ENCODE measurements at regions not wholly inside any gene's neighbourhood (a gene's known extent, or its start where the extent isn't known, plus 50 kb on each side); places are given as distances from the start of the nearest gene placed in this dataset.

- H3K4me3 Mint-ChIP-seq, result no peak overlapping the region
- H3K27me3 Mint-ChIP-seq (ENCODE audit: low read depth), result peaks cover under 1% of the 10 kb centered on the region
- no peaks in the 10 kb centered on the region for H3K36me3 Mint-ChIP-seq (ENCODE audit: insufficient read depth)
- no peaks in the 10 kb centered on the region for H3K4me1 Mint-ChIP-seq (ENCODE audit: low read depth)
- H3K9me3 Mint-ChIP-seq, result no peaks in the 10 kb centered on the region
- ATAC-seq, result no peak
- no peak for DNase-seq
These were observed 328.8 kb downstream of the MAN2A1 start for GRCh38 chr5:110018509-110018908.

GRCh38 chr5:110019119-110019518, 329.4 kb downstream of the MAN2A1 start:
- Mint-ChIP-seq H3K4me1 (ENCODE audit: low read depth) (no peaks in the 10 kb centered on the region), H3K4me3 (no peak overlapping the region), H3K27me3 (ENCODE audit: low read depth) (no peaks in the 10 kb centered on the region), H3K9me3 (no peaks in the 10 kb centered on the region), H3K36me3 (ENCODE audit: insufficient read depth) (no peaks in the 10 kb centered on the region)
- ATAC-seq, result no peak
- DNase-seq, result no peak

GRCh38 chr5:110019780-110020179, 330.1 kb downstream of the MAN2A1 start:
- no peak for ATAC-seq
- Mint-ChIP-seq H3K27me3 (ENCODE audit: low read depth) (no peaks in the 10 kb centered on the region), H3K9me3 (no peaks in the 10 kb centered on the region), H3K4me3 (no peak overlapping the region), H3K4me1 (ENCODE audit: low read depth) (no peaks in the 10 kb centered on the region), H3K36me3 (ENCODE audit: insufficient read depth) (no peaks in the 10 kb centered on the region)
- DNase-seq, result no peak

GRCh38 chr5:110021251-110021650, 331.5 kb downstream of the MAN2A1 start:
- Mint-ChIP-seq H3K36me3 (ENCODE audit: insufficient read depth) (no peaks in the 10 kb centered on the region), H3K9me3 (no peaks in the 10 kb centered on the region), H3K4me3 (no peak overlapping the region), H3K4me1 (ENCODE audit: low read depth) (no peaks in the 10 kb centered on the region), H3K27me3 (ENCODE audit: low read depth) (no peaks in the 10 kb centered on the region)
- ATAC-seq (no peak), DNase-seq (no peak)

GRCh38 chr5:110025160-110025559, 335.4 kb downstream of the MAN2A1 start:
- DNase-seq (no peak), ATAC-seq (no peak)
- Mint-ChIP-seq H3K4me3 (no peak overlapping the region), H3K36me3 (ENCODE audit: insufficient read depth) (no peaks in the 10 kb centered on the region), H3K4me1 (ENCODE audit: low read depth) (peaks cover 8% of the 10 kb centered on the region), H3K9me3 (peaks cover 5% of the 10 kb centered on the region), H3K27me3 (ENCODE audit: low read depth) (no peaks in the 10 kb centered on the region)

- Mint-ChIP-seq H3K9me3 (peaks cover 5% of the 10 kb centered on the region), H3K4me3 (no peak overlapping the region), H3K4me1 (ENCODE audit: low read depth) (peaks cover 22% of the 10 kb centered on the region), H3K27me3 (ENCODE audit: low read depth) (no peaks in the 10 kb centered on the region), H3K36me3 (ENCODE audit: insufficient read depth) (no peaks in the 10 kb centered on the region)
- ATAC-seq, result peak in 1 of 2 donors; percentile 56
- DNase-seq, result no peak
These were observed 338.0 kb downstream of the MAN2A1 start for GRCh38 chr5:110027527-110028322.

GRCh38 chr5:110031402-110032140, 341.8 kb downstream of the MAN2A1 start:
- DNase-seq, result no peak
- Mint-ChIP-seq H3K27me3 (ENCODE audit: low read depth) (no peaks in the 10 kb centered on the region), H3K4me1 (ENCODE audit: low read depth) (peaks cover 22% of the 10 kb centered on the region), H3K9me3 (peaks cover 4% of the 10 kb centered on the region), H3K36me3 (ENCODE audit: insufficient read depth) (no peaks in the 10 kb centered on the region), H3K4me3 (no peak overlapping the region)
- no peak for ATAC-seq

GRCh38 chr5:110032376-110032775, 342.6 kb downstream of the MAN2A1 start:
- Mint-ChIP-seq H3K4me1 (ENCODE audit: low read depth) (peaks cover 22% of the 10 kb centered on the region), H3K9me3 (no peaks in the 10 kb centered on the region), H3K4me3 (no peak overlapping the region), H3K27me3 (ENCODE audit: low read depth) (no peaks in the 10 kb centered on the region), H3K36me3 (ENCODE audit: insufficient read depth) (no peaks in the 10 kb centered on the region)
- ATAC-seq (no peak), DNase-seq (no peak)

- DNase-seq, result no peak
- no peak for ATAC-seq
- Mint-ChIP-seq H3K4me3 (no peak overlapping the region), H3K36me3 (ENCODE audit: insufficient read depth) (no peaks in the 10 kb centered on the region), H3K4me1 (ENCODE audit: low read depth) (peaks cover 15% of the 10 kb centered on the region), H3K9me3 (no peaks in the 10 kb centered on the region), H3K27me3 (ENCODE audit: low read depth) (no peaks in the 10 kb centered on the region)
These were observed 344.4 kb downstream of the MAN2A1 start for GRCh38 chr5:110034056-110034600.

GRCh38 chr5:110038297-110038997, 348.7 kb downstream of the MAN2A1 start:
- H3K4me3 Mint-ChIP-seq, result no peak overlapping the region
- H3K9me3 Mint-ChIP-seq, result peaks cover 11% of the 10 kb centered on the region
- no peaks in the 10 kb centered on the region for H3K27me3 Mint-ChIP-seq (ENCODE audit: low read depth)
- no peaks in the 10 kb centered on the region for H3K36me3 Mint-ChIP-seq (ENCODE audit: insufficient read depth)
- DNase-seq, result no peak
- peaks cover 7% of the 10 kb centered on the region for H3K4me1 Mint-ChIP-seq (ENCODE audit: low read depth)
- no peak for ATAC-seq

- Mint-ChIP-seq H3K27me3 (ENCODE audit: low read depth) (no peaks in the 10 kb centered on the region), H3K4me1 (ENCODE audit: low read depth) (peaks cover 10% of the 10 kb centered on the region), H3K9me3 (peaks cover 22% of the 10 kb centered on the region), H3K4me3 (no peak overlapping the region), H3K36me3 (ENCODE audit: insufficient read depth) (no peaks in the 10 kb centered on the region)
- no peak for ATAC-seq
- DNase-seq, result no peak
These were observed 350.5 kb downstream of the MAN2A1 start for GRCh38 chr5:110040178-110040577.

- DNase-seq (no peak), ATAC-seq (no peak)
- H3K27me3 Mint-ChIP-seq (ENCODE audit: low read depth), result no peaks in the 10 kb centered on the region
- H3K9me3 Mint-ChIP-seq, result peaks cover 22% of the 10 kb centered on the region
- H3K4me1 Mint-ChIP-seq (ENCODE audit: low read depth), result peaks cover 10% of the 10 kb centered on the region
- no peaks in the 10 kb centered on the region for H3K36me3 Mint-ChIP-seq (ENCODE audit: insufficient read depth)
- no peak overlapping the region for H3K4me3 Mint-ChIP-seq
These were observed 353.3 kb downstream of the MAN2A1 start for GRCh38 chr5:110043025-110043424.

- Mint-ChIP-seq H3K4me3 (no peak overlapping the region), H3K9me3 (peaks cover 22% of the 10 kb centered on the region), H3K4me1 (ENCODE audit: low read depth) (peaks cover 12% of the 10 kb centered on the region), H3K36me3 (ENCODE audit: insufficient read depth) (no peaks in the 10 kb centered on the region), H3K27me3 (ENCODE audit: low read depth) (no peaks in the 10 kb centered on the region)
- ATAC-seq (no peak), DNase-seq (no peak)
These were observed 355.4 kb downstream of the MAN2A1 start for GRCh38 chr5:110045158-110045557.

- Mint-ChIP-seq H3K4me1 (ENCODE audit: low read depth) (peaks cover 10% of the 10 kb centered on the region), H3K9me3 (peaks cover 10% of the 10 kb centered on the region), H3K27me3 (ENCODE audit: low read depth) (no peaks in the 10 kb centered on the region), H3K36me3 (ENCODE audit: insufficient read depth) (no peaks in the 10 kb centered on the region), H3K4me3 (no peak overlapping the region)
- DNase-seq, result no peak
- no peak for ATAC-seq
These were observed 358.8 kb downstream of the MAN2A1 start for GRCh38 chr5:110048491-110048890.

Measured in activated T-cell treated with anti-CD3 and anti-CD28 coated beads, Interleukin-2, amount 50 U/mL, for 4 hours (primary cell).